ENCODE measurements at regions not wholly inside any gene's neighbourhood (a gene's known extent, or its start where the extent isn't known, plus 50 kb on each side); places are given as distances from the start of the nearest gene placed in this dataset.

- TF ChIP-seq ZNF510 (tag by site-specific recombination; IDR thresholded peaks at IDR 0.05; ENCODE audit: insufficient replicate concordance) (no peak), RBAK (tag by site-specific recombination; IDR thresholded peaks at IDR 0.05) (no peak), ZNF23 (tag by site-specific recombination; IDR thresholded peaks at IDR 0.05; ENCODE audit: borderline replicate concordance) (no peak), CTCF (tag by site-specific recombination; IDR thresholded peaks at IDR 0.05) (no peak), REPIN1 (tag by site-specific recombination; IDR thresholded peaks at IDR 0.05; ENCODE audit: low read depth) (no peak), REST (tag by site-specific recombination; IDR thresholded peaks at IDR 0.05) (no peak), FEZF1 (tag by site-specific recombination; IDR thresholded peaks at IDR 0.05) (no peak), GLIS1 (tag by site-specific recombination; IDR thresholded peaks at IDR 0.05) (no peak), ZFP3 (tag by site-specific recombination; IDR thresholded peaks at IDR 0.05; ENCODE audit: low read depth) (no peak), TCF7L2 (IDR thresholded peaks at IDR 0.05; ENCODE audit: borderline replicate concordance, low read depth, low read length) (no peak), ATF2 (tag by site-specific recombination; IDR thresholded peaks at IDR 0.05; ENCODE audit: low read depth) (no peak), ZNF221 (tag by site-specific recombination; IDR thresholded peaks at IDR 0.05; ENCODE audit: borderline replicate concordance) (no peak), ZNF202 (tag by site-specific recombination; IDR thresholded peaks at IDR 0.05; ENCODE audit: borderline replicate concordance) (no peak)
These were observed 362.4 kb downstream of the OTOL1 start for GRCh38 chr3:161859057-161859456.
